Urothelium cell line (cell line): ENCODE measurements at regions not wholly inside any gene's neighbourhood (a gene's known extent, or its start where the extent isn't known, plus 50 kb on each side); places are given as distances from the start of the nearest gene placed in this dataset.

Experiments used
- DNase-seq: peaks from one replicate; pipeline ENCODE4 v3.0.0; 2011; ENCODE audit warnings: low spot score, mixed read lengths
- FAIRE-seq: peaks from 2 replicates; lab custom pipeline; 2011; peaks lifted over from hg19 to GRCh38; lab: Jason Lieb, UNC

- DNase-seq = no peak
- no peak for FAIRE-seq
Observed at GRCh38 chr10:124266468-124267230, 152.1 kb downstream of the OAT start.

DNA sequence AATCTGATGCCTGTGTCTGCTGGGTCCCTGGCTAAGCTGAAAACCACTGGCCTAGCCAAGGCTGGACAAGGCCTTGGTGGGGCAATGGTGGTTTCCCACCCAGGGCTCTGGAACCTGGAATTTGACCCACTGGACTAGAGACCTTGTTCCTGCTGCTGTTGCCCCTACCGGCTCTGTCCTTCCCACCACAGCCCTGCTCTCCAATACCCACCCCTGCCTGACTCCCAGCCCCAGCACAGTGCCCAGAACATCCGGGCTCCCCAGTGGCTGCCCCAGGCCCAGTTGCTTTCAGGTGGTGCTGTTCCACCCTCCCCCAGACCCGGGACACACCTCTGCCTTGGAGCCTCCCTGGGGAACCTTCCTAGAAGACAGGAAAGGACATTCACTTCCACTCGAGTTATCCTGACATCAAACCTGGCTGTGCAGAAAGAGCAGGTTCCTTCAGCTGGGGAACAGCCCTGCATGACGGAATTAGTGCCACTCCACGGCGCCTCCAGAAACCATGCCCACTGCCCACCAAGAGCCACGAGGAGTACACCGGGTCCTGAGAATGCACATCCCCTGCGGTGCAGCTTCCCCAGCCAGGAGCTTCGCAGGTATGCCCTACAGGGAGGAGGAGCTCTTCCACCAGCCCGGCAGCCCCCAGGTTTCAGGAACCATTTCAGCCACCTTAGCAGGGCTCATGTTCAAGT, 152.8 kb downstream of the OAT start:
- DNase-seq = no peak
- no peak for FAIRE-seq

GRCh38 chr10:124265391-124265745, 153.4 kb downstream of the OAT start:
- DNase-seq = no peak
- no peak for FAIRE-seq

- DNase-seq (no peak), FAIRE-seq (no peak)
Observed at GRCh38 chr10:124264711-124265390, 153.9 kb downstream of the OAT start.

DNA sequence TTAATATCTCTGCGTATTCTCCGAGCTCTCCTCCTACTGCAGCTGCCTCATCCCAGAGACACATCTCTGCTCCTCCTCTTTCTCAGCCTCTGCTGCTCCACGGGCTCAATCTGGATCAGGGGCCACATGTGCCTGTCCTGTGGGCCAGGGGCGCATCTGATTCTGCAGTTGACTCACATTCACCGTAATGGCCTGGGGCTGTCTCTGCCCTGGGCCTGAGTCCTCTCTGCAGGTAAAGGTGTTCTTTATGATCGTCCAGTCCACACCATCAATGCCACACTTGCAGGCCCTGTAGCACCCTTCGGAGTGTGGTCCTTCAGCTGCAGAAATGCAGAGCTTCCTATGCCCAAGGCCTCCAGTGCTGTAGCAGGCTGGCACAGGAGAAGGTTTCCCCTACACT, 154.5 kb downstream of the OAT start:
- DNase-seq (no peak), FAIRE-seq (no peak)

DNA sequence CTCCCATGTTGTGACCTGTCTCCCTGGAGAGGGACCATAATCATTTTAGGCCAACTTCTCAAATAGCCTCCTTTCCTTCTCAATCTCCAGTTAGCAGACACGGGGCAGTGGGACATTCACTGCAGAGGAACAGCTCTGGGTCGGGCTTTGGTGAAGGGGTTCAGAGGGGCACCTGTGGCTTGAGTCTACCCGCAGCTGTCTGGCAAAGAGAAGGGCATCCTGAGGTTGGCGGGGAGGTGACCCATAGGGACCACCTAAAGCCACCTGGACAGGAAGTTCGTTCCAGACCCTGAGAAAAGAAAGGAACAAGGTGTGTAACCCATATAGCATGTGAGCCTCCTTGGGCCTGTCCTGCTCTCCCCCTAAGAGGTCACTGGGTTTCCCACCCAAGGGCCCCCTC, 155.0 kb downstream of the OAT start:
- DNase-seq = no peak
- no peak for FAIRE-seq

DNA sequence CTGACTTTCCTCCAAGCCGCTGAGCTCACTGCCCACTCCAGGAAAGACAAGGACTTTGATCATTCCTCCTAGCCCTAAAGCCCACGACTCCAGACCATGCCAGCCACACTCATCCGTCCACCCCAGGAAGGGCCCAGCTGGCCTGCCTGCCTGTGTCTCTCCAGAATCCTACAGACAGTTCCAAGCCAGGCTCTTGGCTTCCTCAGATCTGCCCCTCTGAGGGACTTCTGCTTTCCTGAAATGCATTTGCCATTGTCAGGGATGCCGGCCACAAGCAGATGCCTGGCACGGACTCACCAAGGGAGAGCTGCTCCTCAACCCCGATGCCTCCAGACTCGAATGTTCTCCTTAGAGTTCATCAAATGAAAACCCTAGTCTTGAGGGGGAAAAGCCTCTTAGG, 155.8 kb downstream of the OAT start:
- no peak for FAIRE-seq
- DNase-seq = no peak

DNA sequence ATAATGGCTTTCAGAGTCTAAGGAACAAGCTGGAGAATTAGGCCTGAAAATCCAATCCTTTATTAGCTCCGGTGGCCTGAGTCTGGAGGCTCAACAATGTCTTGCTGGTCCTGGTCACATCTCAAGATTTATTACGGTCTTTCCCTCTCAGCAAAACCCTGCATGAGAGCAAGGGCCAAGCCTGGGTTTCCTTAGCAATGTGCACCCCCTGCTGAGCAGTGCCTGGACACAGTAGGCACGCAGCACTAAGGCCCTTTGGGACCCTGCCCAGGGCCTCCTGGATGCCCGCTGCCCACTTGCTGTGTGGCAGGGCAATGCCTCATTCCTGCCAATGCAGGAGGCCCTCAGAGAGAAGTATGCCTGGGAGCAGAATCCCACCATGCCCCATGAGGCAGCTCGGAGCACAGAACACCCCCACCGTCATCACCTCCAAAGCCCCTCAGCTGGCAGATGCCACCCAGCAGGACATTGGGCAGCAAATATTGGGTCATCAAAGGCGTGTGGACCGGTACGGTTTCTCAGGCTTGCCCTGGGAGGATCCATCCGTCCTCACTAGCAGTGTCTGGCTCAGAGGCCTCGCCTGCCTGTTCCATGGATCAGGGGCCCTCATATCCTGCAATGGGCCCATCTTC, 156.4 kb downstream of the OAT start:
- FAIRE-seq (no peak), DNase-seq (no peak)

- FAIRE-seq (no peak), DNase-seq (no peak)
Observed at GRCh38 chr10:124259139-124259825, 159.4 kb downstream of the OAT start.

DNA sequence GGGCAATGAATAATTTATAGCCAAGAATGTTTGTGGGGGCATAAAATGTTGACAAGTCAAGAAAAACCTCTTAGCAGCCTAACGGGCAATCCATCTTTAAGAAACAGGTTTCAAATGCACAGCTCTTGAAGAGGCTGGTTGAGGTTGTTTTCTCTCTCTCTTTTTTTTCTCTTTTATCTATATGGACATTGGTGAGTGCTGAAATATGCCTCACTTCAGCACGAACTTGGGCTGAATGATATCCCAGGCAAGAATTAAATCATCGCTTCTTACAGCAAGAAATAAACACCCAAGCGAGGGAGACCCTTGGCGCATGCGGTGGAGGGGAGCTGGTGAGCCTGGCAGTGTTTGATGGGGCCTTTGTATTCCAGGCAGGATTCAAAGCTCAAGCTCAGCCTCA, 160.9 kb downstream of the OAT start:
- FAIRE-seq (no peak), DNase-seq (no peak)

DNA sequence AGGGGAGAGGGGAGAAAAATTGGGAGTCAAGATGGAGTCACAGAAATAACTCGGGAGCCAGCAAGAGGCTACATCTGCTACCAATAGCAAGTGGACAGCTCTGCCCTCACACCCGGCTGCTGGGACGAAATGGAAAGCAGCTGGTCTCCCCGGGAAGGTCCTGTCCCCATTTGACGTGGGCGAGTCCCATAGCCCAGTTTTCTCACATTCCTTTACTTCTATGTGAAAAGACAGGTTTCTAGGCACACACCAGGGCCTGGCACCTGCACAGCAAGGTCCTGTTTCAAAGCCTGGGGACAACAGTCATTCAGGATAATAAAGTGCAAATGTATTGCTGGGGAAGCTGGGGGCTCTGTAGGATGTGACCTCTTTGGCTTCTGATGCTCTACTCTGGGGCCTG, 162.6 kb downstream of the OAT start:
- FAIRE-seq (no peak), DNase-seq (no peak)

GRCh38 chr10:124255556-124255955, 162.2 kb upstream of the CHST15 start:
- no peak for DNase-seq
- no peak for FAIRE-seq

DNA sequence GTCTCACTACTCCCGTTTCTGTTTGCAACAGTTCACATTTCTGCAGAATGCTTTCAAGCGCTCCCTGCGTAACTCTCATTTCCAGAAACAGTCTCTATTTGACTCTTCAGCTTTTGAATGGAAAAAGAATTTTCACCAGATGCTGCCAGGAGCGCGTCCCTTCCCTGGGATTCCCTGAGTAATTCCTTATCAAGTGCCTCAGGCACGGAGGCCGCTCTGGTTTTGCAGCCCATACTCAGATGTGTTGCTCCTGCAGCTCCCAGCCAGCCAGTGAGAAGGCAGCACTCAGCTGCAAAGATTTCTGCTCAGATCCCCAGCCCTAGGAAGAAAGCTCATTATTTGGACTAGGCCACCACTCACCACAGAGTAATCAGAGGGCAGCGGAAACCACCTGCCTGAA, 161.1 kb upstream of the CHST15 start:
- FAIRE-seq = no peak
- DNase-seq = no peak

DNA sequence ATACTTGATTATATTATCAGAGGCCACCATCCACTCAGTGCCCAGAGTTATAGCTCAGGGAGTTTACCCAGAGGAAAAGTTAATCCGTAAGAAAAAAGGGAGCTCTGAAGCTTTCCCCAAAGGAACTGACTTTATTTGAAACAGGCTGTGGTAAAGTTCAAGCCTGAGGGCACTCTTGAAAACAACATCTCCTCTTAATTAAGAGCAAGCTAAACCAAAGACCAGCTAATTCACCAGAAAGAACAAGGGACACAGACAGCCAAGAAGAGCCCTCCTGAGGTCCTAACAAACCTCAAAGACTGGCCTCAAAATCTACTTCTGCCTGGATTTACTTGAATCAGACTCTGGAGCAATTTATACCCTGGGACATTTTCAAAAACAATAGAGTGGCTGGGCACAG, 159.6 kb upstream of the CHST15 start:
- no peak for DNase-seq
- FAIRE-seq = no peak

DNA sequence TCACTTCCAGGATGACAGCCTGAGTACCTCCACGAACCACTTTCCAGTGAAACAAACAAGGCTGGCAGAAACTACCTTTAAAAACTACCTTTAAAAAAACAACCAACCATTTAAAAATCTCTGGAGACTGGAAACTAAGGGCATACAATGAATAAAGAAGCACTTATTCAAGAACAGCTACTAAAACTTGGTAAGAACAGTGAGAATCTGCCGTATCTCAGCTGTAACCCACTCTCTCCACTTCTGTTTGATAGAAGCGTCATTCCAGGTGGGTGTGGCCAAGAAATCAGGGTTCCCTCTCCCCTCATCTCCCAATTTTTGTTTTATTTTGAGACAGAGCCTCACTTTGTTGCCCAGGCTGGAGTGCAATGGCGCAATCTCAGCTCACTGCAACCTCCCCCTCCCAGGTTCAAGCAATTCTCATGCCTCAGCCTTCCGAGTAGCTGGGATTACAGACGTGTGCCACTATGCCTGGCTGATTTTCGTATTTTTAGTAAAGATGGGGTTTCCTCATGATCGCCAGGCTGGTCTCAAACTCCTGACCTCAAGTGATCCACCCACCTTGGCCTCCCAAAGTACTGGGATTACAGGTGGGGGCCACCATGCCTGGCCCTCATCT, 158.8 kb upstream of the CHST15 start:
- DNase-seq (no peak), FAIRE-seq (no peak)

DNA sequence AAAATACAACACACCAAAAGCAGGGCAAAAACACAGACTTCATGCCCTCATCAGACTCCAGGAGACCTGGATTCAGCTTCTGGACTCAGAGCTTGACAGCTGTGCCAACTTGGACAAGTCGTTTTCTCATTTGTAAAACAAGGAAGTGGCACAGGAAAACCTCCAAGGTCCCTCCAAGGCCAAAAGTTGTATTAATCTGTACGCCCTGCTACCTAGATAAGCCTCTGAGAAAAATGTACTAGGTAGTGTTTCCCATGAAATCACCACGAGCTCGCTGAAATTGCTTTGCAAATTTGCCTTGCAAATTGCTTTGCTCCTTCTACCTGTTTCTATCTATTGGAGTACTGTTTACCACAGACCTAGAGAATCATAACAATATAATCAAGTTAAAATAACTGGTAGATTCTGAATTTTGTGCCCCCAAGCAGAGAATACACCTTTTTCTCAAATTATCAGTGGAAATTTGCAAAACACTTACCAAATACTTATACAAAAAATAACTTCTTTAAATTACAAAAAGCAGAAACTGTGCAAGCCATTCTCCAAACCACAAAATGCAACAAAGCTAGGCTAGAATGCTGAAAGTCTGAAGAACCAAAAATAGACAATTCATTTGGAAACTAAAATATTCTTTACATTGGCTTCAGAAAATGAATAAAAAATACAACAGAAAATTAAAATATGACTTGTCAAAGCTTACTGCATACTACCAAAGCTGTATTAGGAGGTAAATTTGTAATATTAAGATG, 158.1 kb upstream of the CHST15 start:
- DNase-seq = no peak
- FAIRE-seq = no peak

DNA sequence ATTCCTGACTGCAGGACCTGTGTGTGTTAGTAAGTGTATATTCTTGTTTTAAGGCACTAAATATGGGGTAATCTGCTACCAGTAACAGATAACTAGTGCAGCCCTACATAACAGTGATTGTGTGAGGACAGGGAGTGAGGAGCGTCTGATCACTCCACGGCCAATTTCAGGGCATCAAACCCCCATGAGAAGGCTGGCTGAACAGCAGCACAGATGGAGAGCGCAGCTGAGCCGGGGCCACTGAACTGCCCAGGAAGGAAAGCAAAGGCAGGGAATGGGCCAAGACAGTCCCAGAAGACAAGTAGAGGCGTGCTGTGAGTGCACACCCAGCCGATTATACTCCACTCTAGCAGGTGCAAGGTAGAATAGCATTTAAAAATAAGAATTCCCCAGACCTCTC, 157.1 kb upstream of the CHST15 start:
- DNase-seq = no peak
- FAIRE-seq = no peak

GRCh38 chr10:124249812-124250432, 156.5 kb upstream of the CHST15 start:
- DNase-seq = no peak
- no peak for FAIRE-seq

GRCh38 chr10:124249196-124249595, 155.8 kb upstream of the CHST15 start:
- FAIRE-seq (no peak), DNase-seq (no peak)
